ENCODE measurements at regions not wholly inside any gene's neighbourhood (a gene's known extent, or its start where the extent isn't known, plus 50 kb on each side); places are given as distances from the start of the nearest gene placed in this dataset.
A peak's percentile ranks its signal among the peaks of the same experiment; 100 is the strongest.
"Not testable (repeated sequence)": the region's sequence is repeated elsewhere in the genome, so short reads cannot be mapped to it uniquely, and the experiment has no call there.

- H3K27me3 Mint-ChIP-seq (ENCODE audit: insufficient read depth, unreplicated experiment): no peaks in the 10 kb centered on the region
- H3K4me3 ChIP-seq (ENCODE audit: low read depth, low read length): no peak overlapping the region
- H3K36me3 ChIP-seq (ENCODE audit: control insufficient read depth, insufficient read depth, low read length): no peaks in the 10 kb centered on the region
- no peak for DNase-seq
- H3K27me3 ChIP-seq (replicated peaks; ENCODE audit: control insufficient read depth, insufficient read depth, low read length): no peaks in the 10 kb centered on the region
- H3K27ac Mint-ChIP-seq (ENCODE audit: unreplicated experiment): no peak overlapping the region
- POLR2A ChIA-PET: no interaction called here
- H3K36me3 Mint-ChIP-seq (ENCODE audit: insufficient read depth, unreplicated experiment): no peaks in the 10 kb centered on the region
- H3K4me1 ChIP-seq: no peaks in the 10 kb centered on the region
- CTCF ChIA-PET: no interaction called here
- intact Hi-C loops (cut with micrococcal nuclease; ENCODE audit: unreplicated experiment): no loop called here
- peaks cover 13% of the 10 kb centered on the region for H3K9me3 Mint-ChIP-seq (ENCODE audit: unreplicated experiment)
- H3K9me3 ChIP-seq: no peaks in the 10 kb centered on the region
- BruUV-seq (replicated peaks): no TSS peak
- no peak overlapping the region for H3K4me3 Mint-ChIP-seq (ENCODE audit: unreplicated experiment)
- TF ChIP-seq, protein P1, sequence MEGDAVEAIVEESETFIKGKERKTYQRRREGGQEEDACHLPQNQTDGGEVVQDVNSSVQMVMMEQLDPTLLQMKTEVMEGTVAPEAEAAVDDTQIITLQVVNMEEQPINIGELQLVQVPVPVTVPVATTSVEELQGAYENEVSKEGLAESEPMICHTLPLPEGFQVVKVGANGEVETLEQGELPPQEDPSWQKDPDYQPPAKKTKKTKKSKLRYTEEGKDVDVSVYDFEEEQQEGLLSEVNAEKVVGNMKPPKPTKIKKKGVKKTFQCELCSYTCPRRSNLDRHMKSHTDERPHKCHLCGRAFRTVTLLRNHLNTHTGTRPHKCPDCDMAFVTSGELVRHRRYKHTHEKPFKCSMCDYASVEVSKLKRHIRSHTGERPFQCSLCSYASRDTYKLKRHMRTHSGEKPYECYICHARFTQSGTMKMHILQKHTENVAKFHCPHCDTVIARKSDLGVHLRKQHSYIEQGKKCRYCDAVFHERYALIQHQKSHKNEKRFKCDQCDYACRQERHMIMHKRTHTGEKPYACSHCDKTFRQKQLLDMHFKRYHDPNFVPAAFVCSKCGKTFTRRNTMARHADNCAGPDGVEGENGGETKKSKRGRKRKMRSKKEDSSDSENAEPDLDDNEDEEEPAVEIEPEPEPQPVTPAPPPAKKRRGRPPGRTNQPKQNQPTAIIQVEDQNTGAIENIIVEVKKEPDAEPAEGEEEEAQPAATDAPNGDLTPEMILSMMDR (IDR thresholded peaks at IDR 0.05; ENCODE audit: insufficient read depth in 1 of 2, low read depth in 1 of 2, low read length in 1 of 2, severe bottlenecking in 1 of 2, unreplicated experiment in 1 of 2): no peak
- H3K4me1 Mint-ChIP-seq (ENCODE audit: low read depth, unreplicated experiment): no peaks in the 10 kb centered on the region
Measured at GRCh38 chr5:50501491-50502228, 60.6 kb upstream of the EMB start.

- H3K4me1 Mint-ChIP-seq (ENCODE audit: low read depth, unreplicated experiment); H3K4me3 Mint-ChIP-seq (ENCODE audit: unreplicated experiment); intact Hi-C loops (cut with micrococcal nuclease; ENCODE audit: unreplicated experiment); H3K27me3 ChIP-seq (replicated peaks; ENCODE audit: control insufficient read depth, insufficient read depth, low read length); H3K27ac Mint-ChIP-seq (ENCODE audit: unreplicated experiment); DNase-seq; H3K36me3 ChIP-seq (ENCODE audit: control insufficient read depth, insufficient read depth, low read length); H3K27me3 Mint-ChIP-seq (ENCODE audit: insufficient read depth, unreplicated experiment); CTCF ChIA-PET; H3K9me3 ChIP-seq; H3K9me3 Mint-ChIP-seq (ENCODE audit: unreplicated experiment); POLR2A ChIA-PET; H3K4me3 ChIP-seq (ENCODE audit: low read depth, low read length); H3K36me3 Mint-ChIP-seq (ENCODE audit: insufficient read depth, unreplicated experiment); H3K4me1 ChIP-seq; BruUV-seq (replicated peaks): not testable (repeated sequence)
- TF ChIP-seq, protein P1 (IDR thresholded peaks at IDR 0.05; ENCODE audit: insufficient read depth in 1 of 2, low read depth in 1 of 2, low read length in 1 of 2, severe bottlenecking in 1 of 2, unreplicated experiment in 1 of 2): peak in 1 of 2 experiments; percentile 52
Measured at GRCh38 chr5:50513028-50513457, 72.0 kb upstream of the EMB start.

DNA sequence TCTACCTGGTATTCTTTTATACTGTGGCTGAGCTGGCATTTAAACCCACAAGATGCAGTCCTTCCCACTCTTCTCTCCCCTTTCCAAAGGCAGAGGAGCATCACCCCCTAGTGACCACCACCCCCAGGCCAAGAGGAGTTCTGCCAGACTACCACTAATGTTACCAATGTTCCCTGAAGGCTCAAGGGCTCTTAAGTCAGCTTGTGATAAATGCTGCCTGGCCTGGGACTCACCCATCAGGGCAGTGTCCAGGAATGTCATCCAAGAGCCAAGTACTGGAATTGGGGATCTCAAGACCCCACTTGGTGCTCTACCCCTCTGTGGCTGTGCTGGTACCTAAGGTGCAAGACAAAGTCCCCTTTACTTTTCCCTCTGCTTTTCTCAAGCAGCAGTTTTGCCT is 80.0 kb upstream of the EMB start:
- H3K9me3 ChIP-seq; CTCF ChIA-PET; H3K27me3 ChIP-seq (replicated peaks; ENCODE audit: control insufficient read depth, insufficient read depth, low read length); H3K36me3 ChIP-seq (ENCODE audit: control insufficient read depth, insufficient read depth, low read length); H3K36me3 Mint-ChIP-seq (ENCODE audit: insufficient read depth, unreplicated experiment); H3K27me3 Mint-ChIP-seq (ENCODE audit: insufficient read depth, unreplicated experiment); H3K9me3 Mint-ChIP-seq (ENCODE audit: unreplicated experiment); H3K4me3 ChIP-seq (ENCODE audit: low read depth, low read length); intact Hi-C loops (cut with micrococcal nuclease; ENCODE audit: unreplicated experiment); BruUV-seq (replicated peaks); H3K4me3 Mint-ChIP-seq (ENCODE audit: unreplicated experiment); H3K27ac Mint-ChIP-seq (ENCODE audit: unreplicated experiment); POLR2A ChIA-PET; H3K4me1 Mint-ChIP-seq (ENCODE audit: low read depth, unreplicated experiment); H3K4me1 ChIP-seq; DNase-seq: not testable (repeated sequence)

- CTCF ChIA-PET; H3K27ac Mint-ChIP-seq (ENCODE audit: unreplicated experiment); BruUV-seq (replicated peaks): not testable (repeated sequence)
Measured at GRCh38 chr5:50527514-50528060, 86.5 kb upstream of the EMB start.

More at GRCh38 chr5:50527514-50528060, 86.5 kb upstream of the EMB start:
- H3K9me3 Mint-ChIP-seq (ENCODE audit: unreplicated experiment); H3K36me3 Mint-ChIP-seq (ENCODE audit: insufficient read depth, unreplicated experiment); intact Hi-C loops (cut with micrococcal nuclease; ENCODE audit: unreplicated experiment); H3K4me3 Mint-ChIP-seq (ENCODE audit: unreplicated experiment); H3K27me3 Mint-ChIP-seq (ENCODE audit: insufficient read depth, unreplicated experiment); H3K4me1 Mint-ChIP-seq (ENCODE audit: low read depth, unreplicated experiment); H3K9me3 ChIP-seq; H3K36me3 ChIP-seq (ENCODE audit: control insufficient read depth, insufficient read depth, low read length); H3K4me3 ChIP-seq (ENCODE audit: low read depth, low read length); H3K4me1 ChIP-seq; H3K27me3 ChIP-seq (replicated peaks; ENCODE audit: control insufficient read depth, insufficient read depth, low read length); DNase-seq; POLR2A ChIA-PET: not testable (repeated sequence)

All from Caco-2 (cell line).